ENCODE measurements at regions not wholly inside any gene's neighbourhood (a gene's known extent, or its start where the extent isn't known, plus 50 kb on each side); places are given as distances from the start of the nearest gene placed in this dataset.

- H3K36me3 ChIP-seq = no peaks in the 10 kb centered on the region
- Mint-ChIP-seq H3K9me3 (no peaks in the 10 kb centered on the region), H3K27me3 (ENCODE audit: insufficient read depth, low read depth) (peaks cover 3% of the 10 kb centered on the region), H3K27ac (no peak overlapping the region), H3K36me3 (no peaks in the 10 kb centered on the region), H3K4me1 (peaks cover 12% of the 10 kb centered on the region), H3K4me3 (no peak overlapping the region)
- H3K9me3 ChIP-seq (ENCODE audit: low read depth) = no peaks in the 10 kb centered on the region
- no peak overlapping the region for H2AFZ ChIP-seq (replicated peaks)
- no peaks in the 10 kb centered on the region for H3K79me2 ChIP-seq (ENCODE audit: low read depth)
- no peaks in the 10 kb centered on the region for H3F3A ChIP-seq (ENCODE audit: low read depth)
- no peak for TF ChIP-seq EZH2 (IDR thresholded peaks at IDR 0.05)
- TF ChIP-seq, protein P1, sequence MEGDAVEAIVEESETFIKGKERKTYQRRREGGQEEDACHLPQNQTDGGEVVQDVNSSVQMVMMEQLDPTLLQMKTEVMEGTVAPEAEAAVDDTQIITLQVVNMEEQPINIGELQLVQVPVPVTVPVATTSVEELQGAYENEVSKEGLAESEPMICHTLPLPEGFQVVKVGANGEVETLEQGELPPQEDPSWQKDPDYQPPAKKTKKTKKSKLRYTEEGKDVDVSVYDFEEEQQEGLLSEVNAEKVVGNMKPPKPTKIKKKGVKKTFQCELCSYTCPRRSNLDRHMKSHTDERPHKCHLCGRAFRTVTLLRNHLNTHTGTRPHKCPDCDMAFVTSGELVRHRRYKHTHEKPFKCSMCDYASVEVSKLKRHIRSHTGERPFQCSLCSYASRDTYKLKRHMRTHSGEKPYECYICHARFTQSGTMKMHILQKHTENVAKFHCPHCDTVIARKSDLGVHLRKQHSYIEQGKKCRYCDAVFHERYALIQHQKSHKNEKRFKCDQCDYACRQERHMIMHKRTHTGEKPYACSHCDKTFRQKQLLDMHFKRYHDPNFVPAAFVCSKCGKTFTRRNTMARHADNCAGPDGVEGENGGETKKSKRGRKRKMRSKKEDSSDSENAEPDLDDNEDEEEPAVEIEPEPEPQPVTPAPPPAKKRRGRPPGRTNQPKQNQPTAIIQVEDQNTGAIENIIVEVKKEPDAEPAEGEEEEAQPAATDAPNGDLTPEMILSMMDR (IDR thresholded peaks at IDR 0.05) = no peak
- TF ChIP-seq EZH2phosphoT487 (IDR thresholded peaks at IDR 0.05) = no peak
- no peak overlapping the region for H3K4me2 ChIP-seq
- H3K27me3 ChIP-seq = no peaks in the 10 kb centered on the region
- no peak overlapping the region for H3K9ac ChIP-seq
- no peak for DNase-seq (ENCODE audit: low spot score)
- no peak overlapping the region for H3K4me3 ChIP-seq
- H4K20me1 ChIP-seq (ENCODE audit: low read depth) = no peaks in the 10 kb centered on the region
- no peak overlapping the region for H3K27ac ChIP-seq
- peaks cover 18% of the 10 kb centered on the region for H3K4me1 ChIP-seq
Measured at GRCh38 chr20:53876956-53877355, 193.4 kb downstream of the BCAS1 start.

GRCh38 chr20:53876470-53876869, 193.9 kb downstream of the BCAS1 start:
- Mint-ChIP-seq H3K27me3 (ENCODE audit: insufficient read depth, low read depth) (peaks cover 3% of the 10 kb centered on the region), H3K4me1 (peaks cover 17% of the 10 kb centered on the region), H3K4me3 (no peak overlapping the region), H3K9me3 (no peaks in the 10 kb centered on the region), H3K36me3 (no peaks in the 10 kb centered on the region), H3K27ac (no peak overlapping the region)
- Histone ChIP-seq H2AFZ (replicated peaks) (no peak overlapping the region), H3K36me3 (no peaks in the 10 kb centered on the region), H3F3A (ENCODE audit: low read depth) (no peaks in the 10 kb centered on the region), H4K20me1 (ENCODE audit: low read depth) (no peaks in the 10 kb centered on the region), H3K4me2 (no peak overlapping the region), H3K4me3 (no peak overlapping the region), H3K27me3 (no peaks in the 10 kb centered on the region), H3K9ac (no peak overlapping the region), H3K4me1 (peaks cover 23% of the 10 kb centered on the region), H3K27ac (no peak overlapping the region), H3K9me3 (ENCODE audit: low read depth) (no peaks in the 10 kb centered on the region), H3K79me2 (ENCODE audit: low read depth) (no peaks in the 10 kb centered on the region)
- no peak for TF ChIP-seq EZH2 (IDR thresholded peaks at IDR 0.05)
- TF ChIP-seq EZH2phosphoT487 (IDR thresholded peaks at IDR 0.05) = no peak
- TF ChIP-seq, protein P1 (IDR thresholded peaks at IDR 0.05) = no peak
- DNase-seq (ENCODE audit: low spot score) = no peak

DNA sequence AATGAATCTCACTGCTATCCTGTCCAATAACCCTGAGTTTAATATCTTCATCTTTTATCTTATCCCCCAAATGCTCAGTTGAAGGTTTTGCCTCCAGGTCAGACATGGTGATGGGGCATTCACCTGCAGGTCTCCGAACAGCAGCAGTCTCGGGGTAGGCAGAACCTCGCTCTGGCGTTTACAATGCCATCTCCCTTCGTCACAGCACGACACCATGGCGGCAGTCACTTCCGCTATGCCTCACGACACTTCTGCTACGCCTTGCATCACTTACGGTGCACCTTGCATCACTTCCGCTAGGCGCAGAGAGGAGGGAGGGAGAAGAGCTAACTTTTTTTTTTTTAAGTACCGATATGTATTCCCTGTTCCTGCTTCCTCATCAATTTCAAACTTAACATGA, 194.9 kb downstream of the BCAS1 start:
- no peak overlapping the region for H3K4me2 ChIP-seq
- Mint-ChIP-seq H3K4me1 (peaks cover 21% of the 10 kb centered on the region), H3K27ac (peak overlapping the region; percentile 36), H3K36me3 (no peaks in the 10 kb centered on the region), H3K9me3 (no peaks in the 10 kb centered on the region), H3K4me3 (no peak overlapping the region), H3K27me3 (ENCODE audit: insufficient read depth, low read depth) (peaks cover 3% of the 10 kb centered on the region)
- H3K4me3 ChIP-seq = no peak overlapping the region
- no peak overlapping the region for H3K9ac ChIP-seq
- H3K9me3 ChIP-seq (ENCODE audit: low read depth) = no peaks in the 10 kb centered on the region
- no peaks in the 10 kb centered on the region for H3K27me3 ChIP-seq
- H2AFZ ChIP-seq (replicated peaks) = no peak overlapping the region
- H3K79me2 ChIP-seq (ENCODE audit: low read depth) = no peaks in the 10 kb centered on the region
- no peaks in the 10 kb centered on the region for H4K20me1 ChIP-seq (ENCODE audit: low read depth)
- no peak overlapping the region for H3K27ac ChIP-seq
- TF ChIP-seq, protein P1 (IDR thresholded peaks at IDR 0.05) = no peak
- TF ChIP-seq EZH2 (IDR thresholded peaks at IDR 0.05) (no peak), EZH2phosphoT487 (IDR thresholded peaks at IDR 0.05) (no peak)
- DNase-seq (ENCODE audit: low spot score) = no peak
- peaks cover 32% of the 10 kb centered on the region for H3K4me1 ChIP-seq
- peaks cover 6% of the 10 kb centered on the region for H3F3A ChIP-seq (ENCODE audit: low read depth)
- H3K36me3 ChIP-seq = no peaks in the 10 kb centered on the region

Data from neural progenitor cell (in vitro differentiated cells).